Fibroblast of mammary gland (primary cell): ENCODE measurements at regions not wholly inside any gene's neighbourhood (a gene's known extent, or its start where the extent isn't known, plus 50 kb on each side); places are given as distances from the start of the nearest gene placed in this dataset.

ENCODE experiments used
- DNase-seq: peaks from one replicate; pipeline ENCODE4 v3.0.0-alpha.2; 2010; ENCODE audit warnings: low read depth
- H3K4me3 ChIP-seq: 2 replicates; pipeline ENCODE4 v1.5.1; 2011; ENCODE audit warnings: low read depth, mild to moderate bottlenecking, low read length, moderate library complexity; ENCODE audit not compliant: control insufficient read depth
- TF ChIP-seq, protein P1 (sequence below): conservative IDR thresholded peaks from 2 replicates; pipeline ENCODE4 v1.5.1; 2011; ENCODE audit warnings: low read depth, low read length, inconsistent platforms; ENCODE audit not compliant: control insufficient read depth, insufficient read depth

GRCh38 chr4:81526706-81527105 lies 55.0 kb upstream of the RASGEF1B start:
- no peak for DNase-seq
- TF ChIP-seq, protein P1, sequence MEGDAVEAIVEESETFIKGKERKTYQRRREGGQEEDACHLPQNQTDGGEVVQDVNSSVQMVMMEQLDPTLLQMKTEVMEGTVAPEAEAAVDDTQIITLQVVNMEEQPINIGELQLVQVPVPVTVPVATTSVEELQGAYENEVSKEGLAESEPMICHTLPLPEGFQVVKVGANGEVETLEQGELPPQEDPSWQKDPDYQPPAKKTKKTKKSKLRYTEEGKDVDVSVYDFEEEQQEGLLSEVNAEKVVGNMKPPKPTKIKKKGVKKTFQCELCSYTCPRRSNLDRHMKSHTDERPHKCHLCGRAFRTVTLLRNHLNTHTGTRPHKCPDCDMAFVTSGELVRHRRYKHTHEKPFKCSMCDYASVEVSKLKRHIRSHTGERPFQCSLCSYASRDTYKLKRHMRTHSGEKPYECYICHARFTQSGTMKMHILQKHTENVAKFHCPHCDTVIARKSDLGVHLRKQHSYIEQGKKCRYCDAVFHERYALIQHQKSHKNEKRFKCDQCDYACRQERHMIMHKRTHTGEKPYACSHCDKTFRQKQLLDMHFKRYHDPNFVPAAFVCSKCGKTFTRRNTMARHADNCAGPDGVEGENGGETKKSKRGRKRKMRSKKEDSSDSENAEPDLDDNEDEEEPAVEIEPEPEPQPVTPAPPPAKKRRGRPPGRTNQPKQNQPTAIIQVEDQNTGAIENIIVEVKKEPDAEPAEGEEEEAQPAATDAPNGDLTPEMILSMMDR, result no peak
- no peak overlapping the region for H3K4me3 ChIP-seq

GRCh38 chr4:81523672-81524327 lies 52.1 kb upstream of the RASGEF1B start:
- DNase-seq, result no peak
- H3K4me3 ChIP-seq, result no peak overlapping the region
- TF ChIP-seq, protein P1, result no peak

DNA sequence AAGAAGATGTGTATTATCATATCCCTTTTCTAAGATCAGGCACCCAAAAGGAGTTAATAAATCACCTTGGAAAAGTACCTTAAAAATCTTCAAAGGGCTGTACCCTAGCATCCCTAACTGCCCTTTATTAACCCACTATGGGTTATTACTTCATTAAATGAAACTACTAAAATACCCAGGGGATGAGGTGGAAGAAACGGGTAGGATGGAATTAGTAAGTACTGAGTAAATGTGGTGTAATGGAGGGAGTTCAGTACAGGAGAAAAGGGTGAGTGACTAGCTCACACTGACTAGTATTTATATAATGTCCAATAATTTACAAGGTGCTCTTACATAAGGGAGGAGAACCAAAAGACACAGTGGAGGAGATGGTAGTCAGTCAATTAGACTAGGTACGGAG lies 51.0 kb upstream of the RASGEF1B start:
- TF ChIP-seq, protein P1, result no peak
- no peak for DNase-seq
- H3K4me3 ChIP-seq, result no peak overlapping the region

DNA sequence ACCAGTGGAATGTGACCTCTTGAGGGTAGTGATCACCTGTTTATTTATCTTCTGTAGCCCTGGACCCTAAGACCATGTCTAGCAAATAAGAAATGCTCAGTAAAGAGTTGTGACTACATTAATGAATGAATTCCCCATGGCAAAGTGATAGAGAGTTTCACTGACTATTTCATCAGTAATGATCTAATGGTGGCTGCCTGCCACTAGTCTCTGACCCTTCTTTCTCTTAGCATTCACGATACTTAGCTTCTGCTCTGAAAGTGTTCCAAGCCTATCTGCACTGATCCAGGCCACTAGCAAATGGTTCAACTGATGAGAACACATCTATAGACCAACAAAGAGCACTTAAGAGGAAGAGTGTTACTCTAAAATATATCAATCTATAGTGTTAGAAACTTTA lies 50.0 kb upstream of the RASGEF1B start:
- TF ChIP-seq, protein P1, result no peak

More for the DNA sequence above, 50.0 kb upstream of the RASGEF1B start:
- H3K4me3 ChIP-seq, result no peak overlapping the region
- no peak for DNase-seq
